Psoas muscle (tissue), 7 donors: ENCODE measurements at regions not wholly inside any gene's neighbourhood (a gene's known extent, or its start where the extent isn't known, plus 50 kb on each side); places are given as distances from the start of the nearest gene placed in this dataset.

ENCODE experiments used
- ATAC-seq, 4 donors: fragments of 200-7000 bp; cut with Tn5 transposase; one replicate each; pipeline ENCODE4 v1.9.1; 2020; ENCODE audit warnings: moderate library complexity in 3 of 4, mild to moderate bottlenecking in 2 of 4
- DNase-seq, 2 donors: peaks; one replicate each; pipeline ENCODE4 v3.0.0-alpha.2; 2020
- H3K27ac ChIP-seq: fragments of 200-600 bp; one replicate; pipeline ENCODE4 v1.8.0; 2022
- H3K27me3 ChIP-seq, 3 donors: fragments of 200-600 bp in 1 of 3; one replicate each; pipeline versions ENCODE4 v1.6.1 to v1.8.0; 2013 to 2022; ENCODE audit warnings: low read length in 2 of 3, mild to moderate bottlenecking in 2 of 3, moderate library complexity in 1 of 3; ENCODE audit not compliant: insufficient read depth in 3 of 3
- H3K36me3 ChIP-seq, 2 donors: fragments of 200-600 bp in 1 of 2; one replicate each; pipeline versions ENCODE4 v1.6.1 to v1.8.0; 2013 to 2022; ENCODE audit warnings: low read depth in 1 of 2, mild to moderate bottlenecking in 1 of 2, moderate library complexity in 1 of 2; ENCODE audit not compliant: insufficient read depth in 1 of 2
- H3K4me1 ChIP-seq: fragments of 200-600 bp; one replicate; pipeline ENCODE4 v1.8.0; 2022
- H3K4me3 ChIP-seq: fragments of 200-600 bp; one replicate; pipeline ENCODE4 v1.8.0; 2022; ENCODE audit warnings: mild to moderate bottlenecking
- H3K9me3 ChIP-seq: fragments of 200-600 bp; one replicate; pipeline ENCODE4 v1.8.0; 2022
- WGBS, 3 donors: extraction: QIAGEN DNeasy Blood & Tissue Kit; methylation state at CpG; one replicate each; pipeline versions ENCODE4 v1.1.6 to v1.1.7; 2013; 5-methylcytosine and 5-hydroxymethylcytosine counted together
- intact Hi-C, 2 donors: fragments of 100-400 bp; cut with DNase I; formaldehyde crosslinking; loops; one replicate each; pipeline versions ENCODE4 v1.11.0 to v1.14.2; 2022
- TF ChIP-seq, protein P1 (sequence below): fragments of 200-600 bp; IDR thresholded peaks from one replicate; pipeline ENCODE4 v1.8.0; 2022; ENCODE audit warnings: antibody characterized with exemption
- donor health status: healthy with polysubstance abuse.
- donor health status: DM: no; HTN: no; CAD: no; lungs with moderate emphysema.
- donor health status: Bipolar disorder and iron deficiency.
- donor health status: healthy.
- donor health status: DM: yes; HTN: yes; CAD: no.
- donor health status: DM: no; HTN: no; CAD: no.
- donor health status: DM: yes; HTN: yes; CAD: no.

DNA sequence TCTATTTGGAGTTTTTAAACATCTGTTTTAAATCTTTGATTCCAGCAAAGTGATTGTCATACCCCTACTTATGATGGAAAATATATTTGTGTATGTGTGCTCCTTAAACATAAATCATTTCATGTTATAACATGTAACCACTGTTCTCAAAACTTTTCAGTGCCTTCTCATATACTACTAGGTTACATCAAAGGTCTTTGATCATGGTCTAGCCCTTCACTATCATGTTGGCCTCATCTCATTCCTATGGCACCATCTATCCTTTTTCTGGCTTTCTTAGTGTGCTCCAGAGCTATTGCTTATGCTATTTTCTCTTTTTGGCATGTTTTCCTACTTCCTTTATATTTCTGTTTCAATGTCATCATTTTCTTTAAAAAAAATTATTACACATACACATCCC lies 367.9 kb upstream of the SLC39A10 start:
- Histone ChIP-seq H3K27ac (no peak overlapping the region), H3K9me3 (no peaks in the 10 kb centered on the region), H3K4me1 (no peaks in the 10 kb centered on the region), H3K36me3 (no peaks in the 10 kb centered on the region), H3K4me3 (no peak overlapping the region), H3K27me3 (no peaks in the 10 kb centered on the region)
- no peak for ATAC-seq
- TF ChIP-seq, protein P1, sequence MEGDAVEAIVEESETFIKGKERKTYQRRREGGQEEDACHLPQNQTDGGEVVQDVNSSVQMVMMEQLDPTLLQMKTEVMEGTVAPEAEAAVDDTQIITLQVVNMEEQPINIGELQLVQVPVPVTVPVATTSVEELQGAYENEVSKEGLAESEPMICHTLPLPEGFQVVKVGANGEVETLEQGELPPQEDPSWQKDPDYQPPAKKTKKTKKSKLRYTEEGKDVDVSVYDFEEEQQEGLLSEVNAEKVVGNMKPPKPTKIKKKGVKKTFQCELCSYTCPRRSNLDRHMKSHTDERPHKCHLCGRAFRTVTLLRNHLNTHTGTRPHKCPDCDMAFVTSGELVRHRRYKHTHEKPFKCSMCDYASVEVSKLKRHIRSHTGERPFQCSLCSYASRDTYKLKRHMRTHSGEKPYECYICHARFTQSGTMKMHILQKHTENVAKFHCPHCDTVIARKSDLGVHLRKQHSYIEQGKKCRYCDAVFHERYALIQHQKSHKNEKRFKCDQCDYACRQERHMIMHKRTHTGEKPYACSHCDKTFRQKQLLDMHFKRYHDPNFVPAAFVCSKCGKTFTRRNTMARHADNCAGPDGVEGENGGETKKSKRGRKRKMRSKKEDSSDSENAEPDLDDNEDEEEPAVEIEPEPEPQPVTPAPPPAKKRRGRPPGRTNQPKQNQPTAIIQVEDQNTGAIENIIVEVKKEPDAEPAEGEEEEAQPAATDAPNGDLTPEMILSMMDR, result no peak
- intact Hi-C loops, result no loop called here
- no peak for DNase-seq

DNA sequence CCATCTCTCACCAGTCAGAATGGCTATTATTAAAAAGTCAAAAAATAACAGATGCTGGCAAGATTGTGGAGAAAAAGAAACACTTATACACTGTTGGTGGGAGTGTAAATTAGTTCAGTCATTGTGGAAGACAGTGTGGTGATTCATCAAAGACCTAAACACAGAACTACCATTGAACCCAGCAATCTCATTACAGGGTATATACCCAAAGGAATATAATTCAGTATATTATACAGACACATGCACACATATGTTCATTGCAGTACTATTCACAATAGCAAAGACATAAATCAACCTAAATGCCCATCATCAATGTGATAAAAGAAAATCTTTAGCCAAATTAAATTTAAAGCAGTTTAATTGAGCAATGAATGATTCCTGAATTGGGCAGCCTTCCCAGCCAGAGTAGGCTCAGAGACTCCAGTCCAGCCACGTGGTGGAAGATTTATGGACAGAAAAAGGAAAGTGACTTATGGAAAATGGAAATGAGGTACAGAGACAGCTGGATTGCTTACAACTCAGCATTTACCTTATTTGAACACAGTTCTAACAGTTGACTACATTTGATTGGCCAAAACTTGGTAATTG lies 377.1 kb upstream of the SLC39A10 start:
- WGBS, 3 donors, result 11 to 21% (median 14%) methylated on average over 1 of the region's 1 CpG
- intact Hi-C loops, result no loop called here
- H3K4me3 ChIP-seq, result no peak overlapping the region
- H3K27ac ChIP-seq, result no peak overlapping the region
- no peaks in the 10 kb centered on the region for H3K9me3 ChIP-seq
- H3K4me1 ChIP-seq, result no peaks in the 10 kb centered on the region
- no peaks in the 10 kb centered on the region for H3K27me3 ChIP-seq
- no peaks in the 10 kb centered on the region for H3K36me3 ChIP-seq
- TF ChIP-seq, protein P1, result no peak
- ATAC-seq (no peak), DNase-seq (no peak)

DNA sequence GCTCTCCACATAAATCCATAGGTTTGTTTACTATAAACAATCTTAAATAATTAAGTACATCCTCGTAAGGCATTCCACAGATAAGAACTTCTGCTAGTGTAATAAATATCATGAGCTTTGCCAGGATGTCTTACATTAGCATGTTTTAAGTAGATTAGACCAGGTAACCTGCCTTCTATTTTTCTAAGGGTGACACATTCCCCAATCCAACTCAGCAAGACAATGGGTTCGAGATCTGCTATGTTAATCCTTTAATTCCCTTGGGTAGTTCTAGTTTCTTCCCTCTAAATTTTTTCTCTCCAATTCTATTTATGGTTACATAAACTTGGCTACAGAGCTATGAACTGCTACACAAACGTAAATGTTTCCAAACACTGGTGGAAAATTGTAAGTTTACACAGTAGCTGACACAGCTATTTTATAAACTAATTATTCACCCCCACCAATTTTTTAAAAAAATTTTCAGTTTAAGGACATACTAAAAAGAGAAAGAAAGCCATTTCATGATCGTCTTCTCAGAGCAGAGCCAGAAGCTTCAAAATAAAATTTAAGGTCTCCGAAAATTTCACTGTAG lies 386.5 kb upstream of the SLC39A10 start:
- TF ChIP-seq, protein P1, result no peak
- Histone ChIP-seq H3K27me3 (no peaks in the 10 kb centered on the region), H3K36me3 (no peaks in the 10 kb centered on the region), H3K4me1 (no peaks in the 10 kb centered on the region), H3K9me3 (no peaks in the 10 kb centered on the region), H3K27ac (no peak overlapping the region), H3K4me3 (no peak overlapping the region)
- intact Hi-C loops, result no loop called here
- DNase-seq, result no peak
- 30 to 43% (median 35%) methylated on average over 5 of the region's 5 CpGs for WGBS, 3 donors
- ATAC-seq, result no peak

DNA sequence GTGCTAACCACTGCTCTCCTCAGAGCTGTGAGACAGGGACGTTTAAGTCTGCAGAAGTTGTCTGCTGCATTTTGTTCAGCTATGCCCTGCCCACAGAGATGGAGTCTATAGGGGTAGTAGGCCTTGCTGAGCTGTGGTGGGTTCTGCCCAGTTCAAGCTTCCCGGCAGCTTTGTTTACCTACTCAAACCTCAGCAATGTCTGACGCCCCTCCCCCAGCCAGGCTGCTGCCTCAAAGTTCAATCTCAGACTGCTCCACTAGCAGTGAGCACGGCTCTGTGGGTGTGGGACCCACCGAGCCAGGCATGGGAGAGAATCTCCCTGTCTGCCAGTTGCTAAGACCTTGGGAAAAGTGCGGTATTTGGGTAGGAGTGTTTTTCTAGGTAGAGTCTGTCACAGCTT lies 387.8 kb upstream of the SLC39A10 start:
- intact Hi-C loops, result no loop called here
- WGBS, 3 donors, result 81 to 91% (median 90%) methylated on average over 6 of the region's 6 CpGs

More for the DNA sequence above, 387.8 kb upstream of the SLC39A10 start:
- no peaks in the 10 kb centered on the region for H3K27me3 ChIP-seq
- DNase-seq, result no peak
- no peaks in the 10 kb centered on the region for H3K4me1 ChIP-seq
- no peak overlapping the region for H3K27ac ChIP-seq
- H3K36me3 ChIP-seq, result no peaks in the 10 kb centered on the region
- ATAC-seq, result no peak
- H3K4me3 ChIP-seq, result no peak overlapping the region
- no peaks in the 10 kb centered on the region for H3K9me3 ChIP-seq
- TF ChIP-seq, protein P1, result no peak
